ENCODE measurements at regions not wholly inside any gene's neighbourhood (a gene's known extent, or its start where the extent isn't known, plus 50 kb on each side); places are given as distances from the start of the nearest gene placed in this dataset.

DNA sequence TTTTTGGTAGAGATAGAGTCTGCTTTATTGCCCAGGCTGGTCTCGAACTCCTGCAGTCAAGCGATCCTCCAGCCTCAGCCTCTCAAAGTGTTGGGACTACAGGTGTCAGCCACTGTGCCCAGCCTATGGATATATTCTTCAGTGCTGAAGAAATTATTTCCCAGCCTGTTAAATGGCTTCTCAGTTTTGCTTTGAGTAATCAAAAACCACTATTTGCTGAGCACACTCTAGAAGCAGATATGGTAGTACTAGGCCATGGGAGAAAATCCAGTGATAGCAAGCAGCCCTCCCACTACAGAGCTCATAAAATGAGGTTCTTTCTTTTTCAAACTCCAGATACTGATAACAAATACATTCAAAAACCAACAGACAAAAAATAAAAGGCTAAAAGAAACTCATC, 80.6 kb upstream of the CLDN10 start:
- 0 out of 5 replicates have a peak, but pooled peaks cover 0 to 3% of the 10 kb centered on the region in 2 experiments for H3K9me3 Mint-ChIP-seq

More for the DNA sequence above, 80.6 kb upstream of the CLDN10 start:
- Histone ChIP-seq H4K91ac (ENCODE audit: insufficient read length, low read depth, low read length) (no peak overlapping the region), H3K23me2 (ENCODE audit: insufficient read length, low read depth, low read length, poor library complexity, severe bottlenecking) (no peaks in the 10 kb centered on the region), H3K27ac (ENCODE audit: insufficient read length, low read depth, low read length) (no peak overlapping the region), H2BK12ac (ENCODE audit: insufficient read length, low read depth, low read length) (no peak overlapping the region), H3K4me2 (ENCODE audit: insufficient read depth, insufficient read length, low read length) (no peak overlapping the region), H2AK5ac (ENCODE audit: insufficient read length, low read length) (no peak overlapping the region), H3K9ac (ENCODE audit: extremely low read depth, insufficient read length, low read length) (no peak overlapping the region), H3K23ac (ENCODE audit: insufficient read length, low read depth, low read length) (no peak overlapping the region), H3K14ac (ENCODE audit: insufficient read depth, low read length) (no peak overlapping the region), H2BK5ac (ENCODE audit: insufficient read length, low read length) (no peak overlapping the region), H3T11ph (ENCODE audit: low read length) (no peak overlapping the region), H3K9me3 (ENCODE audit: control insufficient read depth, low read depth, low read length) (no peaks in the 10 kb centered on the region), H3K18ac (ENCODE audit: insufficient read length, low read depth, low read length) (no peak overlapping the region), H3K27me3 (ENCODE audit: insufficient read depth, low read length) (no peaks in the 10 kb centered on the region), H4K20me1 (ENCODE audit: control insufficient read depth, insufficient read depth, insufficient read length) (no peaks in the 10 kb centered on the region), H3K56ac (ENCODE audit: insufficient read length, low read depth, low read length) (no peak overlapping the region), H3K79me1 (ENCODE audit: insufficient read depth, low read depth, low read length, poor library complexity, severe bottlenecking) (no peaks in the 10 kb centered on the region), H3K4ac (ENCODE audit: low read depth, low read length) (no peak overlapping the region), H2BK120ac (ENCODE audit: low read depth, low read length, poor library complexity, severe bottlenecking) (no peak overlapping the region), H2BK20ac (ENCODE audit: low read depth, low read length, poor library complexity, severe bottlenecking) (no peak overlapping the region), H3K4me1 (ENCODE audit: insufficient read depth, low read length) (no peaks in the 10 kb centered on the region), H2BK15ac (ENCODE audit: low read depth, low read length) (no peak overlapping the region), H2AFZ (ENCODE audit: low read length) (no peak overlapping the region), H4K5ac (ENCODE audit: insufficient read length, low read depth, low read length) (no peak overlapping the region), H3K79me2 (ENCODE audit: insufficient read depth, low read length) (no peaks in the 10 kb centered on the region), H4K8ac (replicated peaks; ENCODE audit: insufficient read length, low read depth, low read length) (no peak overlapping the region)
- no peak overlapping the region for H3K4me3 Mint-ChIP-seq
- no CpG with 5 or more reads among the region's 2 CpGs for WGBS (ENCODE audit: extremely low coverage, insufficient read length, low lambda C conversion rate)
- H3K4me1 Mint-ChIP-seq: peaks cover 13 to 17% of the 10 kb centered on the region in 2 experiments
- H3K27me3 Mint-ChIP-seq (ENCODE audit: low read depth): peaks cover 12% of the 10 kb centered on the region
- TF ChIP-seq, protein P1, sequence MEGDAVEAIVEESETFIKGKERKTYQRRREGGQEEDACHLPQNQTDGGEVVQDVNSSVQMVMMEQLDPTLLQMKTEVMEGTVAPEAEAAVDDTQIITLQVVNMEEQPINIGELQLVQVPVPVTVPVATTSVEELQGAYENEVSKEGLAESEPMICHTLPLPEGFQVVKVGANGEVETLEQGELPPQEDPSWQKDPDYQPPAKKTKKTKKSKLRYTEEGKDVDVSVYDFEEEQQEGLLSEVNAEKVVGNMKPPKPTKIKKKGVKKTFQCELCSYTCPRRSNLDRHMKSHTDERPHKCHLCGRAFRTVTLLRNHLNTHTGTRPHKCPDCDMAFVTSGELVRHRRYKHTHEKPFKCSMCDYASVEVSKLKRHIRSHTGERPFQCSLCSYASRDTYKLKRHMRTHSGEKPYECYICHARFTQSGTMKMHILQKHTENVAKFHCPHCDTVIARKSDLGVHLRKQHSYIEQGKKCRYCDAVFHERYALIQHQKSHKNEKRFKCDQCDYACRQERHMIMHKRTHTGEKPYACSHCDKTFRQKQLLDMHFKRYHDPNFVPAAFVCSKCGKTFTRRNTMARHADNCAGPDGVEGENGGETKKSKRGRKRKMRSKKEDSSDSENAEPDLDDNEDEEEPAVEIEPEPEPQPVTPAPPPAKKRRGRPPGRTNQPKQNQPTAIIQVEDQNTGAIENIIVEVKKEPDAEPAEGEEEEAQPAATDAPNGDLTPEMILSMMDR (conservative IDR thresholded peaks at IDR 0.05): no peak
- H3K27ac Mint-ChIP-seq: no peak overlapping the region
- H3K36me3 Mint-ChIP-seq (ENCODE audit: insufficient read depth in 1 of 3, low read depth in 3 of 3): no peaks in the 10 kb centered on the region
- DNase-seq: no peak

All from H9 (cell line).